Ovary (tissue), 3 donors: ENCODE measurements at regions not wholly inside any gene's neighbourhood (a gene's known extent, or its start where the extent isn't known, plus 50 kb on each side); places are given as distances from the start of the nearest gene placed in this dataset.

Experiments used
- CTCF ChIP-seq, 3 donors: fragments of 450-650 bp in 2 of 3; fragments of 200-600 bp in 1 of 3; IDR thresholded peaks; one replicate each; pipeline versions ENCODE4 v1.5.1 to v1.8.0; 2016 to 2022; ENCODE audit warnings: antibody characterized with exemption in 3 of 3, mild to moderate bottlenecking in 1 of 3
- EP300 ChIP-seq: sonication (generic); formaldehyde crosslinking; IDR thresholded peaks from one replicate; pipeline ENCODE4 v1.6.1; 2017; ENCODE audit warnings: antibody characterized with exemption
- POLR2A ChIP-seq: fragments of 450-650 bp; IDR thresholded peaks from one replicate; pipeline ENCODE4 v1.6.1; 2017; ENCODE audit warnings: antibody characterized with exemption, mild to moderate bottlenecking, moderate library complexity
- donor health status: DM: no; HTN: no; CAD: no.

- TF ChIP-seq EP300 (no peak), CTCF (IDR thresholded peaks at IDR 0.05) (no peak), POLR2A (no peak)
Measured at GRCh38 chr2:234136461-234136860, 86.0 kb downstream of the SPP2 start.
